A673 (cell line): ENCODE measurements at regions not wholly inside any gene's neighbourhood (a gene's known extent, or its start where the extent isn't known, plus 50 kb on each side); places are given as distances from the start of the nearest gene placed in this dataset.

Experiments
- CTCF ChIP-seq: fragments of 300-800, 200-600 bp; sonication (generic); conservative IDR thresholded peaks from 2 replicates; pipeline ENCODE4 v1.5.1; 2017; ENCODE audit warnings: low read depth, mild to moderate bottlenecking, antibody characterized with exemption, low read length, moderate library complexity, mixed read lengths
- EZH2 ChIP-seq: fragments of 200-600 bp; sonication (generic); IDR thresholded peaks from 2 replicates; pipeline ENCODE4 v1.6.1; 2017; ENCODE audit warnings: borderline replicate concordance, low read depth, mild to moderate bottlenecking, mixed read lengths, antibody characterized with exemption, low read length; ENCODE audit not compliant: poor library complexity, severe bottlenecking

DNA sequence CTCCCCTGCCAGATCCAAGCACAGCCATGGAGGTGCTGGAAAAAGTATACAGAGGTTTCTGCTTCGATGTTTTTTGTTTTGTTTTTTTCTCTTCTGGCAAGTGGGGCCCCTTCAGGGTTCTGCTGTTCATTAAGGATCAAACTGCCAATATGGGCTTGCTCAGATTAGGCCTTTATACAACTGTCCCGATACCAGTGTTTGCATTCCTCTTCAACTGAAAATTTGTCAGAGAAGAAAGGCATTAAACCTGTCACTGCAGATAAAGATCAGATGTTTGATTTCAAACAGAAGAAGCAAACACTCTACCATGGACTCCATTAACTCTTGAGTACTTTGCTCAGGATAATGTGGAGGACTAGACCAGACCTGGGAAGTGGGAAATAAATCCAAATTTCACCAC is 396.0 kb upstream of the SMIM21 start:
- TF ChIP-seq CTCF, result no peak
- TF ChIP-seq EZH2, result no peak
